ENCODE measurements at regions not wholly inside any gene's neighbourhood (a gene's known extent, or its start where the extent isn't known, plus 50 kb on each side); places are given as distances from the start of the nearest gene placed in this dataset.
A peak's percentile ranks its signal among the peaks of the same experiment; 100 is the strongest.

- DNase-seq = no peak
These were observed 268.8 kb upstream of the NCAM2 start for GRCh38 chr21:20729376-20729775.

- no peak for DNase-seq
These were observed 267.8 kb upstream of the NCAM2 start for GRCh38 chr21:20730441-20730840.

GRCh38 chr21:20735257-20735656, 263.0 kb upstream of the NCAM2 start:
- DNase-seq = no peak

GRCh38 chr21:20737227-20737913, 260.8 kb upstream of the NCAM2 start:
- DNase-seq = no peak

GRCh38 chr21:20739421-20739820, 258.8 kb upstream of the NCAM2 start:
- no peak for DNase-seq

- DNase-seq = no peak
These were observed 256.8 kb upstream of the NCAM2 start for GRCh38 chr21:20741445-20741844.

GRCh38 chr21:20760221-20760620, 238.0 kb upstream of the NCAM2 start:
- no peak for DNase-seq

GRCh38 chr21:20774737-20775136, 223.5 kb upstream of the NCAM2 start:
- no peak for DNase-seq

GRCh38 chr21:20779321-20779720, 218.9 kb upstream of the NCAM2 start:
- DNase-seq = no peak

- DNase-seq = no peak
These were observed 214.6 kb upstream of the NCAM2 start for GRCh38 chr21:20783611-20784010.

GRCh38 chr21:20789729-20790500, 208.3 kb upstream of the NCAM2 start:
- no peak for DNase-seq

GRCh38 chr21:20800106-20800505, 198.1 kb upstream of the NCAM2 start:
- DNase-seq = no peak

- no peak for DNase-seq
These were observed 196.0 kb upstream of the NCAM2 start for GRCh38 chr21:20802201-20802600.

GRCh38 chr21:20802631-20803260, 195.5 kb upstream of the NCAM2 start:
- DNase-seq = no peak

- DNase-seq = no peak
These were observed 186.5 kb upstream of the NCAM2 start for GRCh38 chr21:20811702-20812101.

GRCh38 chr21:20814090-20814489, 184.1 kb upstream of the NCAM2 start:
- no peak for DNase-seq

- DNase-seq = no peak
These were observed 175.5 kb upstream of the NCAM2 start for GRCh38 chr21:20822666-20823065.

GRCh38 chr21:20852866-20853265, 145.3 kb upstream of the NCAM2 start:
- DNase-seq = no peak

GRCh38 chr21:20856926-20857325, 141.3 kb upstream of the NCAM2 start:
- peak; percentile 94 for DNase-seq

GRCh38 chr21:20874202-20874601, 124.0 kb upstream of the NCAM2 start:
- DNase-seq = no peak

- DNase-seq = peak; percentile 13
These were observed 122.5 kb upstream of the NCAM2 start for GRCh38 chr21:20875742-20876141.

- no peak for DNase-seq
These were observed 120.2 kb upstream of the NCAM2 start for GRCh38 chr21:20877976-20878375.

GRCh38 chr21:20882462-20883407, 115.5 kb upstream of the NCAM2 start:
- DNase-seq = peak; percentile 35
